HG03520 (cell line): ENCODE measurements at regions not wholly inside any gene's neighbourhood (a gene's known extent, or its start where the extent isn't known, plus 50 kb on each side); places are given as distances from the start of the nearest gene placed in this dataset.
"Not testable (repeated sequence)": the region's sequence is repeated elsewhere in the genome, so short reads cannot be mapped to it uniquely, and the experiment has no call there.

Experiments used
- ATAC-seq: cut with Tn5 transposase; IDR thresholded peaks from one replicate; pipeline ENCODE4 v1.9.1; 2021; ENCODE audit warnings: mild to moderate bottlenecking, moderate library complexity; ENCODE audit not compliant: unreplicated experiment

DNA sequence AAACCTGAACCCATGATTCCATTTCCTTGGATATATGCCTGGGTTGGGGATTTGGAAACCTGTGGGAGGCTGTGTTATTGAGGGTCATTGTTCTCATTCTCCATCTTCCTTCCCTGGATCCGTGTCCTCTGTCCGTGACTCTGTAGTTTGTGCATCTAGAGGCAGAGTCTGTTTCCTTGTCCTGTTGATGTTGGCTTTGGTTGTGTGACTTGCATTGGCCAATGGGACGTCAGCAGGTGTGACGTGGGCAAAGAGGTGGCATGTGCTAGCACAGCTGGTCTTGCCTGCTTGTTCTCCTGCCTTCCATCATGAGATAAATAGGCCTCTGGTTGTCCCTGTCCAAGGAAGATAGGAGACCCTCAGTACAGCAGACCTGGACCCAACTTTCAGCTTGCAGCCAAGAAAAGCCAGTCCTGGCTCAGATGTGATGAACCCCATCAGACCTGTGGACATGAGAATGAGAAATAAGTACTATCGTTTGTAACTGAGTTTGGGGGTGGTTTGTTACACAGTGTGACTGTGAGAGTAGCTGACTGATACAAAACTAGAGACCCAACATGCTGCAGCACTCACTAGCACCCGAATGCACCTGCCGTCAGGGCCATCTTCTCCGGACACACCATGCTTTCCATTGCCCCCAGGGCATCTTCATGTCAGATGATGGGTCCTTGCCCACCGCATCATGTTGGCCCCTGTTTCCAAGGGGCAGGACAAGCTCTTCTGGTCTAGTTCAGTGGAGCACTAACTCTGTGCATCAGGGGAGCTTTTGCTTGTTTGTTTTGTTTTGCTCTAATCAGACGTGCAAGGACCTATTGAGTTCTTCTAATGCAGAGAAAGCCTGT lies 195.3 kb upstream of the SULF2 start:
- ATAC-seq = no peak

DNA sequence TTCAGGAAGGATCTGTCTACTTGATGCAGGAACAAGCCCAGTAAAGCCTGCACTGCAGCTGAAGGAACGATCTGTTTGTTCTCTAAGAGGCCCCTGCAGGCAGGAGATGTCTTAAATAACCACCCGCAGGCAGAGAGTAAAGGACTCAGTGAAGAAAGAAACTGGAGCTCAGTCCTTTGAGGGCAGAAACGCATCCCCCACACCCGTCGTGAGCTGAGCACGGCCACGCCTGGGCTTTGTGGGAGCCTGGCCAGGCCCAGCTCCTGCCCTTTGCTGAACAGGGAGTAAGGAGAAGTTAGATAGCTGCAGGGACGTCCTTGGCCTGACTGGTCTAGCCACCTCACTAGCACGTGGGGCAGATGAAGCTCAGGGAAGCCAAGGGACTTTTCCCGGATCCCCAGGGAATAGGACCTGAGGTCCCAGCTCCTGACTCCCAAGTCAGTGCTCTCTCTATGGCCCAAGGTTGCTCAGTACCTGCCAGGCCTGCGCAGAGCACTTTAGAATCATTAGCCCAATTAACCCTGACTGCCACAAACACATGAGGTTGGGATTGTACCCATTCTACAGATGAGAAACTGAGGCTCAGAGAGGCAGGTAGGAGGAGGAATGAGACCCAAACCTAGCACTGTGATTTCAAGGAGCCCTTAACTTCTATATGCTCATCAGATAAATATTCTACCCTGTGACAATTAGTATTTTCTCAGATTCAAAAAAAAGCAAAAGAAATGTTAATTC lies 194.2 kb upstream of the SULF2 start:
- ATAC-seq = not testable (repeated sequence)

DNA sequence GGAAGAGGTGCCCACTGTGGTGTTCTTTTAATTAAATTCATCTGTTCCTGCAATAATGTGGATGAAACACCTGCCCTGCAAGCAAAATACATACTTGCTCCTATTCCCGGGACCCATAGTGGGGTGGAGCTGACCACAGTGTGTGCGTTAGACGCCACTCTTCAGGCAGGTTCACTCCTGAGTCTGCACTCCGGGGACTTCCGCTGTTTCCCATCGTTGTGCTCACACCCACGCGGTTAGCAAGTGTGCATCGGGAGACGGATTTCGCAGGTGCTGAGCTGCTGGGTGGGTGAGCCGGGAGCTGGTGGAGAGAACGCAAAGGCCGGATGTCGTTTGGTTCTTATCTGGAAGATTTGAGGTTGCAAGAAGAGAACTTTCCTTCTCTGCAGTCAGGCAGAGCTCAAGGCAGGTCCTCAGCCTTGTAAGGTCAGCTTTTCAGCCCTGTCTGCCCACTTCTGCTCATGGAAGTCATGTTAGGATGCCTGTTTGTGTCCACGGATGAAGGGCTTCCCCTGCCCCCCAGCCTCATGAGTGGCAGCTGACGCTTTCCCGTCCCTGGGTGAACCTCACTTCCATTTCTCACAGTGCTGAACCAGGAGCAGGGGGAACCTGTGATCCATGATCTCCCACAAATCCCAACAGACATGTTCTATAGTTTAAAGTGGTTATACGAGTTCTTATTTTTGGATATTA lies 193.3 kb upstream of the SULF2 start:
- ATAC-seq = not testable (repeated sequence)

DNA sequence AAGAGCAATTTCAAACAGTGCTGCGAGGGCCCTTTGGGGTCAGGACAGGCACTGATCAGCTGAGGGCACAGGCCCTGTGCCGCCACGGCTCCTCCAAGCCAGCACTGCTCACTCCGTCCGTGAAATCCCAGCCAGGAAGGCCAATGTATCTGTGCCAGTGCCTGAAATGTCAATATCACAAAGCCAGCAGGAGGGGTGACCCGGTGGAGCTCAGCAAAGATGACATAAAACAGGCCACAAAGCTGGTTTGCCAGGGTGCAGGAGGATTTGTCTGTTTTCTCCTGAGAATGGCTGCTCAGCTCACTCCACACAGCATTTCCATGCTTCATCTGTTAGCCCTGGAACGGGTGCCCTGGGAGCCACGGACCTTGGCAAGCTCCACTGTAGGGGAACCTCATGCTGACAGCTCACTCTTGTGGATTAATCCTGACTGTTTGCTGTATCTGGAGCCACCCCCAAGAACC lies 192.5 kb upstream of the SULF2 start:
- ATAC-seq = not testable (repeated sequence)

DNA sequence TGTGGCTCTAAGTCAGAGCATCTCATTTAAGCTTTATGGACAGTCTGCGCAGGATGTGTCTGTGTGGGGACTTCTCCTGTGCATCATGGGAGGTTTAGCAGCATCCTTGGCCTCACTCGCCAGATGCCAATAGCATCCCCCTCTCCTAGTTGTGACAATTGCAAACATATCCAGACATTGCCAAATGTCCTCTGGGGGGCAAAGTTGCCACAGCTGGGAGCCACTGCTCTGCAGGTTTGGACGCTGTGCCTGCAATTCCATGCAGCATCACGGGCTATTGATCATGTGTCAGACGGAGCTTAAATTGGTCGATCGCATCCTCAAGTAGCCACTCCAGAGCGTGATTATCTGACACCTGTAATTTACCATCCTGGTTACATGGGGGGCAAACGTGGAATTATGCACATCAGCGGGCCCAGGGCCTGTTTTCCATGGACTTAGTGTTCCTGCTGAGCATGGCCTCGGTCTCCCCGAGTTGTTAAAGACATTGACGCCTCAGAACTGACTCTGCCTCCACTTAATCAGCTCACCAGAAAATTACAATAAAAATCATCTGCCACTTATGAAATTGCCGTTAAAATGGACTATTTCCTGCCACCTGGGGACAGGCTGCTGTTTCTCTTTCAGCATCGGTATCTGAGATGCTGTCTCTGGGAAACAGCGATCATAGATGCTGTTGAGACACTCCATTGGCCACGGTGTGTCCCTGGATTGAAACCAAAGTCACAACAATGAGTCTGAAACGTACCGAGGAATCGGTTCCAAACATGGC lies 191.9 kb upstream of the SULF2 start:
- not testable (repeated sequence) for ATAC-seq

DNA sequence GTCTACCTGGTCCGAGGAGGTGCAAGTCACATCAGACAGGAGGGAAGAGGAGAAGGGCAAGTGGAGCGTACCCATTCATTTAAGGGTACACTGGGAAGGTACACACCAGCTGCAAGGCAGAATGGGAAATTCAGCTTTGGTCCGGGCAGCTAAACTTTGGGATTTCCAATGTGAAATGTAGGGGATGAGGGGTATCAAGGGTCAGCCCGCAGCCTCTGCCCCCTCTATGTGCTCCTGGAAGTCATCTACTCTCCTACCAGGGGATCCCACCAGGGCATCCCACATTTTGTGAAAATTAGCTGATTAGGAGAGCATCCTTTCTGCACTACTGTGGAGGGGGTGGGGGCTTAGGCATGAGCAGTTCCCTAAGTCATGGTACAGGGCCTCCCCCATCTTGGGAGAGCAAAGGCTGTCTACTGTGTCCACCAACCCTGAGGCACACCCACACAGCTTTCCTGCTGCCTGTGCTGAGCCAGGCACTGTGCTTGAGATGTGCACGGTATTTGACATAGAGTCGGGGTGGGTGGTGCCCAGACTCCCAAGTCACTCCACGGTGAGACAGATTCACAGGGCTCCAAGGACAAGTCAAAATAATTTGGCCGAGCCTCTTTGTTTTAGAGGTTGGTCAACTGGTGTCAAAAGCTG lies 189.1 kb upstream of the SULF2 start:
- ATAC-seq = no peak

DNA sequence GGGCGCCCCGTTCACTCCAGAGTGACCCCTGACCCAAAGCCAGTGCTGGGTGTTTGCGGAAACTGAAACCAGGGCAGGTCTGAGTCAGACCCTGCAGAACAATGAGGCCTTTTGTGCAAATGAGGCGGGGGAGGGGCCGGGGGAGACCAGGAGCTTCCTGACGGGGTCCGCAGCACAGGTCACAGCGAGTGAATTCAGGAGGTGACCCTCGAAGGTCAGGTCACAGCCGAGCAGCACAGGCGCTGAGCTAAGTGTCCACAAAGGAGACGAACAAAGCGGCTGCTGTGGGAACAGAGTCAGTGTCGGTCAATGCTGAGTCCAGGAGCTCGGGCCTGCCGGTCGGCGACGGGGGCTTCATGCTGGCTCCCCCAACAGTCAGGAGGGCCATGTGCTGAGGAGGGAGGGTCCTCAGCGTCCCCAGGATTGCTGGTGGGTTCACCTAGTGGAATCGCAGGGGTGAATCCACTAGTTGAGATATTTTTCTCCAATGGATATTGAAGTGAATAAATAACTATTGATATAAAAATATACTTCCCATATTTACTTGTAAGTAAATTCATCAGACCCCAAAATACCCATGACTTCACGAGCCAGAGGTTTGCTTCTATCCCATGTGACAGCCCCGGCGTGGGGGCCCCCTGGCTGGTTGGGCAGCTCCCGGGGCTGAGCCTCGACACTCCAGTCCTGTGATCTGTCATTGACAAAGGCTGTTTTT lies 188.4 kb upstream of the SULF2 start:
- no peak for ATAC-seq

DNA sequence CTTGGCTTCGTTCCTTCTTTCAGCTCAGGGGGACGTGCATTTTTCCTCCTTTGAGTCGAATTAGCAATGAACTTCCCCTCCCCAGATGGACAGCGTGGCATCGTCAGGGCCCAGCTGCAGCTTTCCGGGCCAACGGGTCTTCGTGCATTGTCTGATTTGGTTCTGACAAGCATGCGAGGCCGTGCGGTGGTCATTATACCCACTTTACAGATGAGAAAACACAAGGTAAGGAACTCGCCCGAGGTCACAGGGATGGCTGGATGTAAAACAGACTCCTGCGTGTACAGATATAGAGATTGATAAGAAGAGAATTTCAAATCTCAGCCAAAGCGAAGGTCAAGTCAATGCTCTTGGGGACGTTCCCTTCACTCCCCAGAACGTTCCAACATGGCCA lies 187.6 kb upstream of the SULF2 start:
- no peak for ATAC-seq

DNA sequence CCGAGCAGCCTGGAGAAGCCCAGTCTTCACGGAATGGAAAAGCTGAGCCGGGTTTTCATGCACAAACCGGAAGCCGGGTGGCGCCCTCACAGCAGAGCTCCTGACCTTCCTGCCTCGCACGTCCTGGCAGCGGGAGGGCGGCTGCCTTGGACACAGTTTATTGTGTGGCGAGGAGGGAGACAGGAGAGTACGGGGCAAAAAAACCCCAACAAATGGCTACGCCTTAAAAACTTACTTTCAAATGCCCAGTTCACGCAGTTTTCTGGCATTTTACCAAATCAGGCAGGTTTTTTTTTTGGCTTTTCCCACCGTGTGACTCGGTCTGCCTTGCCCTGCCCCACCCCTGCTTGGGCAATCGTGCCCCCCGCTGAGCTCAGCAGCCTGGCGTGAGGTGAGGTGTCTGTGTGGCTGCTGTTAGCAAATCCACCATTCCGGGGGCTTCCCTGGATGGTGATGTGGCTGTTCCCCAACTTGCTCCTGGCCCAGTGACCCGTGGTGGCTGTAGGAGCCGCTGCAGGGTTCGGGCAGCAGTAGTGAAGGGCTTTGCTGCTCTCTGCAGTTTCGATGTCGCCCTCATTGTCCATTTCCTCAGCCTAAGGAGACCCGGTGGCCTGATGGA lies 187.1 kb upstream of the SULF2 start:
- ATAC-seq = not testable (repeated sequence)

DNA sequence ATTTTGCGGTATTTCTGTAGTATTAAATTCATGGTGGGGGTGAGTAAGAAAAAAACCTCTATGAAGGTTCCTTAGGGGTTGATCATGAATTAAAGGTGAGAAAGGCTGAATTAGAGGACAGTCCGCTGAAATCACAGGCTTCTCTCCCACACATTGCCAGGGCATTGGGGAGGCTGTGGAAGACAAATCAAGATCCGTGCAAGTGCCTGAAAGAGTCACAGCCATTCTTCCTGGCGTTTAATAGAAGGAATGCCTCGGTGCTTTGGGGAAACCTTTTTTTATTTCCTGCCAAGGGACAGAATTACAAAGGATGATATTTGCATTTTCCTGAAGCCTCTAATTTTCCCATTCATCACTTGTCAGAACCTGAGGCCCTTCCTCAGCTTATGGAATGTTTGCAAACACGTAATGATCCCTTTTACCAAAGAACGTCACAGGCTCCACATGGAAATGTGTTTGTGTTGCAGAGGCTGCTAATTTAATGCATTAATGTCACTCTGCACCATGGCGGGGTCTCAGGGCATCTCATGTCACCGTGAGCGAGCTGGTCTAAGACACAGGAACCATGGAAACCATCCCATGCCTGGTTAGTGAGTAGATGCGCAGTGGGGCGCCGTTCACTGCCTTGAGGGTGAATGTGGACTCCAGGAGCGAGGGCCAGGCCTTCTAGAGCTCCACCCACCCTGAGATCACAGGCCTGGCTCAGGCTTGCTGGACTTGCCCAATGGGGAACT lies 185.9 kb upstream of the SULF2 start:
- ATAC-seq = no peak

DNA sequence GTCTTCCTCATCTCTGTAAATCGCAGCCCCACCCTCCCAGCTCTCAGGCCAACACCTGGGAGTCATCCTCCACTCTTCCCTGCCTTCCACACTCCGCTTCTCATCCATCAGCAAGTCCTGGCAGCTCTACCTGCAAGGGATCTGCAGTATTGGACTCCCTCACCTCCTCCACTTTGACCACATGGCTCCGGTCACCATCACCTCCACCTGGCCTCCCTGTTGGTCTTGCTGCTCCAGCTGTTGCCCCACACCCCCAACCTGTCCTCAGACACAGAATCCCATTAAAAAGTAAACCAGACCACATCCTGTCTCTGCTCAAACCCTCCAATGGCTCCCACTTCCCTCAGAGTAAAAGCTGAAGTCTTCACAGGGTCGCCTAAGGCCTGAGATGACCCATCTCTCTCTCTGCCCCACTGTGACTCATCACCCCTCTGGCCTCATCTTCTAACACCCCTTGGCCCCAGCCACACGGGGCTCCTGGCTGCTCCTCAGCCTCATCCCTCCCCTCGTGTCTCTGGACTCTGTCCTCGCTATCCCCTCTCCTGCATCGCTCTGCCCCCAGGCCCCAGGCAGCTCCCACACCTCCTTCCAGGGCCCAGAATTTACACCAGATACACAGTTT lies 185.1 kb upstream of the SULF2 start:
- ATAC-seq = no peak

DNA sequence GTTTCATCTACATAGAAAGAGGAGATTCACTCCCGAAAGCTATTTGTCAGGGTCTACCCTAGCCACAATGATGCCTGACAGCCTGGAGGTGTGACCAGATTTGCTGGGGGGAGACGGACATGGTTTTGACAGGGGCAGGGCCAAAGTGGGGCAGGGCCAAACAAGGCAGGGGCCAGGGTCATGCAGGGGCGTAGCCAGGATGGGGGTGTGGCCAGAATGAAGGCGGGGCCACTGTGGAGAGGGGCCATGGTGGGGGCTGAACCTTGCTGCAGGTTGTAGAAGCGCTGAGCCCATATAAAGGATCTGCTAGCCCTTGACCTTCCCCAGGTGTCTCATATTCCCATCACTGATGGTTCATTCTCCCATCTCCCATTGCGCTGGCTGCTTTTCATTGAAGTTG lies 184.1 kb upstream of the SULF2 start:
- no peak for ATAC-seq

DNA sequence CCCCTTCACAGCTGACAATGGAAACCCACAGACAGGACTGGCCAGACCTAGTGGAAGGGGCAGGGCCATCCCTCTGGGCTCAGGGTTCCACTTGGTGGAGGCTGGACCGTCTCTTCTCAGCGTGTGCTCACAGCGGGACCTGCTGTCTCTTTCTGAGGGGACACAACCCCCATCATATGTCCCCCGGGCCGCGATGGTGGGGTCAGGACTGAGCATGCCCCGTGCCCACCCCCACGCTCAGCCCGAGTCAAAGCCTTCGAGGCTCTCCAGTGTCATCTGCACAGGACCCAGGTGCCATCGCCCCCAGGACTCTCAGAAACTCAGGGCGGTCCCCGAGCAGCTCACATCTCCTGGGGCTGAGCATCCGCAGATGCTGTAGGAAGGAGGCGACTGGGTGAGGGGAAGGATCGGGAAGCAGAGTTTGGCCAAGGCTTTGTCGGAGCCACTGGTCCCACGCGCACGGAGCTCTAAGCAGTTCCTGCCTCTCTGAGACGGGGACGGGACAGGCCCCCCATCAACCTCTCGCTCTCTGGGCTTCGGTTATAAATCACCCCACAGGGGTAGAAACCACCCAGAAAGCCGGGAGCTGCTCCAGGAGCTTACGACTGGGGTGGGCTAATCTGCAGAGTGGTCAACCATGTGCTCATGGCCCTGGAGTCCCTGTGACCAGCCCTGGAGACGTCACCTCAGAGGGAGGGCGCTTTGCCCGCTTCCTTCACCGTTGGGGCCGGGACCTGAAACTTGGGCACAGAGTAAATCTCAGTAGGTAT lies 183.4 kb upstream of the SULF2 start:
- ATAC-seq = no peak

DNA sequence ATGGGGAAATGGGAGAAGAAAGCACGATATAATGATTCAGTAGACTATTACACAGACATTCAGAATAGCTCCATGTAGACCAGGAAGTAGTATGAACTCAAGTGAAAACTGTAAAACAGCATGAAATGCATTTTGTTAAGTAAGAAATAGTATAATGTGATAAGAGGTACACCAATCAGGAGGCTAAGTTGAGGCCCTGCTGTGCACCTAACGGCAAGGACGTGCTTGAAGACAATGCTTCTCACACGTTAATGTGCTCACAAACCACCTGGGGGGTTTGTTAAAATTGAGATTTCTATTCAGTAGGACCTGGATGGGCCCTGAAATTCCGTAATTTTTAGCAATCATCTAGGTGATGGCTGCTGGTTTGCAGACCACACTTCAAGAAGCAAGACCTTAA lies 178.9 kb upstream of the SULF2 start:
- ATAC-seq = no peak

DNA sequence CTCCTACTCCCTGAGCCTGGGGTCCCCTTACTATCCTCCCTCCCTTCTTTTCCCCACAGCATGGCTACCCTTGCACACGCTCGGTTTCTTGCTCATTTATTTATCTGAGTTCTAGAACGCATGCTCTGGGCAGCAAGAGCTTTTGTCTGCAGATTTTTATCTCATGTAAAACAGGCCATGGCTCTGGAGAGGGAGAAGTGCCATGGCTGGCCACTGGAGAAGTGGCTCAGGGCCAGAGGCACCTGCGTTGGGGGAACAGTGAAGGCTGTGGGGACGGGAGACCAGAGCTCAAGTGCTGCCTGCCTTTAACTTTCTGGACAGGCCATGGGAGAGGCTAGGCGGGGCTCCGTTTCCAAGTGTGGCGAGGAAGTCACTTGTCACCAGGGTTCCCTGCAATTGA lies 177.7 kb upstream of the SULF2 start:
- no peak for ATAC-seq

DNA sequence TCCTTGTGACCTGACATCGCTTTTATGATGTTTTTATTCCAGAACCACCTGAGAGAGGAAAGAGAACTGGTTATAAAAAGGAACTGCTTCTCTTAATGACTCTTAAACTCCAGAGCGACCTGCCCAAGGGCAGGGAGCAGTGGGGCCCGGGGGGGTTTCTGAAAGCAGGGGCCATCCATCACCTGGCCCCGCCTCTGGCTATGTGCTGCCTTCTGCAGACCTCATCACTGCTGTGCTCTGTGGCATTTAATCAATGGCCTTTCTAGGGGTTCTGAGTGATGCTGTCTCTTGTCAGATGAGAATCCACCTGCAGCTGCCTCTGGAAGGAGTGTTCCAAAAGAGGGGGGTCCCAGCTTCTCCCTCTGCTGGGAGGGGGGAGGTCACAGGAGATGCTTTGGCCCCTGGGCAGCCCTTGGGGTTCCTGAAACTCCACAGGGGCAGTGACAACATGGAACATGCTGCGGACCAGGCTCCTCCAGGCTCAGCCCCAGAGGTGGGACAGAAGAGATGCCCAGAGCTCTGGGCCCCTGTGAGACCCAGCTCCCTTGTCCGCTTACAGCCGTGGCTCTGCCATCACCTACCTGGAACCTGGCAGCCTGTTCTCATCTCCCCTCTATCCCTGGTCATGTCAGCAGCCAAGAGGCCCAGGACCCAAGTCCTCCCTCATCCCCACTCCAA lies 177.1 kb upstream of the SULF2 start:
- no peak for ATAC-seq
